ENCODE measurements at regions not wholly inside any gene's neighbourhood (a gene's known extent, or its start where the extent isn't known, plus 50 kb on each side); places are given as distances from the start of the nearest gene placed in this dataset.

DNA sequence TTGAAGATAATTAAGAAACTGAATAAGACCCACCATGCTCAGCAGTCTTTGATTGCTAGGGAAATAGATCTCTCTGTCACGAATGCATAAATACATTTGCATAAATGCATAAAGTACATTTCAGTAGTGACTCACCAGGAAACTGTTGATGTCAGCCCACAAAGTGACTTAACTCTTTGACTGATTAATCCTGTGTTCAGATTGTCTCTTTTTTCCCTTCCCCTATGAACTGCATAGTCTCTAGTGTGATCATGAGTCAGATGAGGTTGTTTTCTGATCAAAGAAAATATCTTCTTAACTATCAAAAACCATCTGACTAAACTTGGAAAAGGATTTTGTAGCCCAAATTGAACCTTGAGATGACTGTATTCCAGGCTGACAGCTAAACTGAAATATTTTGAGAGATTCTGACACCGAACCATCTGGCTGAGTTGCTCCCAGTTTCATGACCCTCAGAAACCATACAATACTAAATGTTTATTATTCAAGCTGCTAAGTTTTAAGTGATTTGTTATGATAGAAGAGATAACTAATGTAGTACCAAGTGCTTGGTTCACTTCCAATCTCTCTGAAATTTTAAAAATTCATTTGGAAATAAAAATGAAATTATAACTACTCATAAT is 1381.5 kb upstream of the AGA start:
- ChIA-PET POLR2A (no interaction called here), RAD21 (ENCODE audit: low non-redundant PET in 1 of 2, low total read pairs in 2 of 2, uncharacterized antibody in 2 of 2, unreplicated experiment in 2 of 2) (no interaction called here), CTCF (no interaction called here)
- Histone ChIP-seq H3K9me3 (ENCODE audit: control insufficient read depth in 1 of 2, insufficient read depth in 1 of 2, low read depth in 1 of 2, low read length in 2 of 2) (no peaks in the 10 kb centered on the region), H2AFZ (ENCODE audit: low read depth, low read length, poor library complexity, severe bottlenecking) (no peak overlapping the region), H3K36me3 (ENCODE audit: control insufficient read depth in 1 of 2, insufficient read depth in 2 of 2, low read length in 2 of 2) (no peaks in the 10 kb centered on the region), H3K4me1 (ENCODE audit: control insufficient read depth in 1 of 2, insufficient read depth in 2 of 2, low read length in 2 of 2) (no peaks in the 10 kb centered on the region), H4K20me1 (ENCODE audit: insufficient read depth) (no peaks in the 10 kb centered on the region), H3K9me2 (ENCODE audit: insufficient read depth) (no peaks in the 10 kb centered on the region), H3K27me3 (ENCODE audit: insufficient read depth, low read length) (no peaks in the 10 kb centered on the region), H3K4me3 (replicated peaks in 1 of 2; ENCODE audit: low read depth in 1 of 2, low read length in 2 of 2) (no peak overlapping the region), H3K27ac (ENCODE audit: low read depth, low read length) (no peak overlapping the region), H3K79me2 (ENCODE audit: insufficient read depth, low read length) (no peaks in the 10 kb centered on the region), H3K9ac (ENCODE audit: low read length) (no peak overlapping the region), H3K4me2 (ENCODE audit: low read length) (no peak overlapping the region)
- no TSS peak for BruUV-seq (replicated peaks)
- TF ChIP-seq EGR1 (IDR thresholded peaks at IDR 0.05; ENCODE audit: low read depth): no peak
- TF ChIP-seq SRF (IDR thresholded peaks at IDR 0.05; ENCODE audit: low read depth): no peak
- TF ChIP-seq, protein P1, sequence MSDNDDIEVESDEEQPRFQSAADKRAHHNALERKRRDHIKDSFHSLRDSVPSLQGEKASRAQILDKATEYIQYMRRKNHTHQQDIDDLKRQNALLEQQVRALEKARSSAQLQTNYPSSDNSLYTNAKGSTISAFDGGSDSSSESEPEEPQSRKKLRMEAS (IDR thresholded peaks at IDR 0.05): no peak
- no peak for TF ChIP-seq ELF1 (IDR thresholded peaks at IDR 0.05; ENCODE audit: borderline replicate concordance, low read depth)
- TF ChIP-seq CBX3 (IDR thresholded peaks at IDR 0.05; ENCODE audit: low read depth): no peak
- TF ChIP-seq POLR2AphosphoS5 (IDR thresholded peaks at IDR 0.05; ENCODE audit: low read depth, low read length): no peak
- DNase-seq (ENCODE audit: low read depth, low spot score): no peak
- ATAC-seq: no peak
- intact Hi-C loops (cut with micrococcal nuclease): no loop called here

DNA sequence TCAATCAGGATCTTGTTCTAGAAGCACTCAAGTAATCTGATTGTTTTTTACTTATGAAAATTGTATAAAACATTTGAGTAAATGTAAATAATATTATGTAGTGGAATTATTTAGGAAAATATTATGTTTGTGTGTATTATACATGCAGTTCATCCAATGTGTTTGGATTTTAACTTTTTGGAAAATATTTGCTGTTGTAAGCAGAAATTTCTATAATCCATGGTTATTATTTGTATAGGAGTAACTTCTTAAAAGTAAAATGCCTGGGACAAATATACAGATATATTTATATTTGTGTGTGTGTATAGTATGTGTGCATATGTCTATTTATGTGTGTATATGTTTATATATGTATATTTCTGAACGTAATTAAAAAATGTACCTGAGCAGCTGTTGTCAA is 1394.6 kb upstream of the AGA start:
- CTCF ChIA-PET: no interaction called here
- ATAC-seq: no peak
- H3K9ac ChIP-seq (ENCODE audit: low read length): no peak overlapping the region
- H3K9me3 ChIP-seq (ENCODE audit: control insufficient read depth in 1 of 2, insufficient read depth in 1 of 2, low read depth in 1 of 2, low read length in 2 of 2): no peaks in the 10 kb centered on the region
- no peaks in the 10 kb centered on the region for H3K79me2 ChIP-seq (ENCODE audit: insufficient read depth, low read length)
- H4K20me1 ChIP-seq (ENCODE audit: insufficient read depth): no peaks in the 10 kb centered on the region
- H3K4me3 ChIP-seq (replicated peaks in 1 of 2; ENCODE audit: low read depth in 1 of 2, low read length in 2 of 2): no peak overlapping the region
- BruUV-seq (replicated peaks): no TSS peak
- DNase-seq (ENCODE audit: low read depth, low spot score): no peak
- H3K27ac ChIP-seq (ENCODE audit: low read depth, low read length): no peak overlapping the region
- H3K4me2 ChIP-seq (ENCODE audit: low read length): no peak overlapping the region
- POLR2A ChIA-PET: no interaction called here
- TF ChIP-seq, protein P2, sequence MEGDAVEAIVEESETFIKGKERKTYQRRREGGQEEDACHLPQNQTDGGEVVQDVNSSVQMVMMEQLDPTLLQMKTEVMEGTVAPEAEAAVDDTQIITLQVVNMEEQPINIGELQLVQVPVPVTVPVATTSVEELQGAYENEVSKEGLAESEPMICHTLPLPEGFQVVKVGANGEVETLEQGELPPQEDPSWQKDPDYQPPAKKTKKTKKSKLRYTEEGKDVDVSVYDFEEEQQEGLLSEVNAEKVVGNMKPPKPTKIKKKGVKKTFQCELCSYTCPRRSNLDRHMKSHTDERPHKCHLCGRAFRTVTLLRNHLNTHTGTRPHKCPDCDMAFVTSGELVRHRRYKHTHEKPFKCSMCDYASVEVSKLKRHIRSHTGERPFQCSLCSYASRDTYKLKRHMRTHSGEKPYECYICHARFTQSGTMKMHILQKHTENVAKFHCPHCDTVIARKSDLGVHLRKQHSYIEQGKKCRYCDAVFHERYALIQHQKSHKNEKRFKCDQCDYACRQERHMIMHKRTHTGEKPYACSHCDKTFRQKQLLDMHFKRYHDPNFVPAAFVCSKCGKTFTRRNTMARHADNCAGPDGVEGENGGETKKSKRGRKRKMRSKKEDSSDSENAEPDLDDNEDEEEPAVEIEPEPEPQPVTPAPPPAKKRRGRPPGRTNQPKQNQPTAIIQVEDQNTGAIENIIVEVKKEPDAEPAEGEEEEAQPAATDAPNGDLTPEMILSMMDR (IDR thresholded peaks at IDR 0.05 in 2 of 3, conservative IDR thresholded peaks at IDR 0.05 in 1 of 3; ENCODE audit: borderline replicate concordance in 1 of 3, insufficient read depth in 1 of 3, low read depth in 2 of 3, low read length in 2 of 3): no peak
- TF ChIP-seq EZH2 (IDR thresholded peaks at IDR 0.05) (no peak), POLR2A (IDR thresholded peaks at IDR 0.05; ENCODE audit: borderline replicate concordance, extremely low read depth, insufficient read depth, insufficient read length) (no peak), CBX3 (IDR thresholded peaks at IDR 0.05; ENCODE audit: low read depth) (no peak), EGR1 (IDR thresholded peaks at IDR 0.05; ENCODE audit: low read depth) (no peak), SIN3A (IDR thresholded peaks at IDR 0.05; ENCODE audit: low read depth) (no peak)
- H3K4me1 ChIP-seq (ENCODE audit: control insufficient read depth in 1 of 2, insufficient read depth in 2 of 2, low read length in 2 of 2): no peaks in the 10 kb centered on the region
- RAD21 ChIA-PET (ENCODE audit: low non-redundant PET in 1 of 2, low total read pairs in 2 of 2, uncharacterized antibody in 2 of 2, unreplicated experiment in 2 of 2): no interaction called here
- intact Hi-C loops (cut with micrococcal nuclease): no loop called here
- 0 out of 2 replicates have a peak, but pooled peaks cover 2% of the 10 kb centered on the region for H3K9me2 ChIP-seq (ENCODE audit: insufficient read depth)
- no peak overlapping the region for H2AFZ ChIP-seq (ENCODE audit: low read depth, low read length, poor library complexity, severe bottlenecking)
- no peaks in the 10 kb centered on the region for H3K36me3 ChIP-seq (ENCODE audit: control insufficient read depth in 1 of 2, insufficient read depth in 2 of 2, low read length in 2 of 2)
- H3K27me3 ChIP-seq (ENCODE audit: insufficient read depth, low read length): no peaks in the 10 kb centered on the region

All from HCT116 (cell line).